ENCODE measurements at regions not wholly inside any gene's neighbourhood (a gene's known extent, or its start where the extent isn't known, plus 50 kb on each side); places are given as distances from the start of the nearest gene placed in this dataset.

DNA sequence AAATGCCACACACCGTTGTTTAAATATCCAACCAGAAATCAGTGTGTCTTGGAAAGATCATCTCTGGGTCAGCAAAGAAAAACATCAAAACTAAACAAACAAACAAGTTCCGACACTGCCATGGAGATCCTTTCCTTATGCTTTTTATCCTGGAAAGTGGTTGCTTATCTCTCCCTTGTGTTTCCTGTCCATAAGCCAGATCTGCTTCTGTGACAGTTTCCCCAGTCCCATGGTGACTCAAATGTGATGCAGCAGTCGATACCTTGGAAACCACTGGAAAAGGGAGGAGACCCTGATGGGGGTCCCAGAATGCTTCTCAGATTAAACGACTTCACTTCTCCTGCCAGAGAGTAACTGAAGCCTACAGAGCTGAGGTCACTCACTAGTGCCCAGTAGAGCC is 94.7 kb downstream of the DMRTA2 start:
- TF ChIP-seq, protein P1, sequence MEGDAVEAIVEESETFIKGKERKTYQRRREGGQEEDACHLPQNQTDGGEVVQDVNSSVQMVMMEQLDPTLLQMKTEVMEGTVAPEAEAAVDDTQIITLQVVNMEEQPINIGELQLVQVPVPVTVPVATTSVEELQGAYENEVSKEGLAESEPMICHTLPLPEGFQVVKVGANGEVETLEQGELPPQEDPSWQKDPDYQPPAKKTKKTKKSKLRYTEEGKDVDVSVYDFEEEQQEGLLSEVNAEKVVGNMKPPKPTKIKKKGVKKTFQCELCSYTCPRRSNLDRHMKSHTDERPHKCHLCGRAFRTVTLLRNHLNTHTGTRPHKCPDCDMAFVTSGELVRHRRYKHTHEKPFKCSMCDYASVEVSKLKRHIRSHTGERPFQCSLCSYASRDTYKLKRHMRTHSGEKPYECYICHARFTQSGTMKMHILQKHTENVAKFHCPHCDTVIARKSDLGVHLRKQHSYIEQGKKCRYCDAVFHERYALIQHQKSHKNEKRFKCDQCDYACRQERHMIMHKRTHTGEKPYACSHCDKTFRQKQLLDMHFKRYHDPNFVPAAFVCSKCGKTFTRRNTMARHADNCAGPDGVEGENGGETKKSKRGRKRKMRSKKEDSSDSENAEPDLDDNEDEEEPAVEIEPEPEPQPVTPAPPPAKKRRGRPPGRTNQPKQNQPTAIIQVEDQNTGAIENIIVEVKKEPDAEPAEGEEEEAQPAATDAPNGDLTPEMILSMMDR (IDR thresholded peaks at IDR 0.05): no peak
- TF ChIP-seq POLR2A (IDR thresholded peaks at IDR 0.05) (no peak), POLR2AphosphoS5 (IDR thresholded peaks at IDR 0.05) (no peak)

Measured in suprapubic skin (tissue), 4 donors.